ENCODE measurements at regions not wholly inside any gene's neighbourhood (a gene's known extent, or its start where the extent isn't known, plus 50 kb on each side); places are given as distances from the start of the nearest gene placed in this dataset.

GRCh38 chr9:86641970-86642369, 287.8 kb upstream of the TUT7 start:
- DNase-seq (ENCODE audit: low read depth), result no peak
- TF ChIP-seq, protein P1, sequence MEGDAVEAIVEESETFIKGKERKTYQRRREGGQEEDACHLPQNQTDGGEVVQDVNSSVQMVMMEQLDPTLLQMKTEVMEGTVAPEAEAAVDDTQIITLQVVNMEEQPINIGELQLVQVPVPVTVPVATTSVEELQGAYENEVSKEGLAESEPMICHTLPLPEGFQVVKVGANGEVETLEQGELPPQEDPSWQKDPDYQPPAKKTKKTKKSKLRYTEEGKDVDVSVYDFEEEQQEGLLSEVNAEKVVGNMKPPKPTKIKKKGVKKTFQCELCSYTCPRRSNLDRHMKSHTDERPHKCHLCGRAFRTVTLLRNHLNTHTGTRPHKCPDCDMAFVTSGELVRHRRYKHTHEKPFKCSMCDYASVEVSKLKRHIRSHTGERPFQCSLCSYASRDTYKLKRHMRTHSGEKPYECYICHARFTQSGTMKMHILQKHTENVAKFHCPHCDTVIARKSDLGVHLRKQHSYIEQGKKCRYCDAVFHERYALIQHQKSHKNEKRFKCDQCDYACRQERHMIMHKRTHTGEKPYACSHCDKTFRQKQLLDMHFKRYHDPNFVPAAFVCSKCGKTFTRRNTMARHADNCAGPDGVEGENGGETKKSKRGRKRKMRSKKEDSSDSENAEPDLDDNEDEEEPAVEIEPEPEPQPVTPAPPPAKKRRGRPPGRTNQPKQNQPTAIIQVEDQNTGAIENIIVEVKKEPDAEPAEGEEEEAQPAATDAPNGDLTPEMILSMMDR (IDR thresholded peaks at IDR 0.05; ENCODE audit: insufficient read depth, low read depth, low read length, missing control alignments), result no peak
- H3K4me3 ChIP-seq (ENCODE audit: low read depth, low read length), result no peak overlapping the region

DNA sequence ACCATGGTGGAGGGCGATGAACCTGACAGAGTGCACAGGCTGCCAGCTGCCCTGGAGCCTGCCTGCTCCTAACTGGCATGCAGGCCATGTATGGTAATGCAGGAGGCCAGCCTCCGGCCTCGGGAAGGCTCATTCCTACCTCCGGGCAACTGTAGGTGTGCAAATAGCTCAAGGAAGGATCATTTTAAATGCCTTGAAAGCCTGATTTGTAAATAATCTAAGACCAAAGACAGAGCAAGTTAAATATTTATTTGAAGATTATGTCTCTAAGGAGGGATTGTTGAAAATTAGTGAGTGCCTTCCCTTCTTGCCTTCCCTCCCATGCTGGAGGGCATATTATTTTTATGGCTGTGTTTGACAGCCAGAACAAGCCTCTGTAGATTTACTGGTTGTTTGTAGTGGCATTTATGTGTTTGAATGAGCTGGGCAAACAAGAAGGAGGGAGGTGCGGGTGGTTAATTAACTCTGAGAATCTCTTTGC, 285.7 kb upstream of the TUT7 start:
- no peak for DNase-seq (ENCODE audit: low read depth)

GRCh38 chr9:86639287-86639686, 285.1 kb upstream of the TUT7 start:
- TF ChIP-seq, protein P1 (IDR thresholded peaks at IDR 0.05; ENCODE audit: insufficient read depth, low read depth, low read length, missing control alignments), result no peak
- no peak overlapping the region for H3K4me3 ChIP-seq (ENCODE audit: low read depth, low read length)
- DNase-seq (ENCODE audit: low read depth), result no peak

More for the DNA sequence above, 285.7 kb upstream of the TUT7 start:
- H3K4me3 ChIP-seq (ENCODE audit: low read depth, low read length), result no peak overlapping the region
- TF ChIP-seq, protein P1 (IDR thresholded peaks at IDR 0.05; ENCODE audit: insufficient read depth, low read depth, low read length, missing control alignments), result no peak

DNA sequence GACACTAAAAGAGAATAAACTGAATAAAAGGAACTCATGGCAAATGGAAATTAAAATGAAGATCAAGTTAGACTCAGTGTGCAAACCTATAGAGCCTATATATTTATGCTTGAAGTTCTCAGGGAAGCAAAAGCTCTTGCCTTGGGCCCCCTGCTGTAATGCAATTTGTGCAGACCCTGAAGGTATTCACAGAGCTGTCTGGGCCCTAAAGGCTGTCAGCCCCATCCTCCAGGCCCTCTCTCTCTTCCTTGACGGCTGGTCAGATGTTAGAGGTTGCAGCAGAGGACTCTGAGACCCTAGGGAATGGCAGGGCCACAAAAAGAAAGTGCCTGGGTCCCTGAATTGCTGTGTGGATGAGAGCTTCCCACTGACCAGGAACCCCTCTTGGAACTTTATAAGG, 283.9 kb upstream of the TUT7 start:
- H3K4me3 ChIP-seq (ENCODE audit: low read depth, low read length), result no peak overlapping the region
- no peak for DNase-seq (ENCODE audit: low read depth)
- TF ChIP-seq, protein P1 (IDR thresholded peaks at IDR 0.05; ENCODE audit: insufficient read depth, low read depth, low read length, missing control alignments), result no peak

DNA sequence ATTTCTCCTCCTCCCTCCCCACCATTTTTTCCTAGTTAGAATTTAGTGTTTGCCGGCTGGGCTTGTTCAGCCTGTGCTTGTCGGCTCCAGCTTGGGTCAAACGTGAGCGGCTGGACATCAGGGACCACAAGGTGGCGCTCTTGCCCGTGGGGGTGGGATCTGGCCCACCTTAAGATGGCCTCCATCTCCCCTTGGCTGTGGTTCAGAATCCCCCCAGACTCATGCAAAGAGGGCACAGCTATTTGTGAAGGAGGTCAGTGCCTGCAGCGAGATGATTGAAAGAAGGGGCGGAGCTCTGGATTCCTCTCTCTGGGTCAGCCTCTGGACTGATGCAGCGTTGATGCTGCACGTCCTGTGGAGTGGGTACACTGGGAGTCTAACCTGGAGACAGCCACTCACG, 283.3 kb upstream of the TUT7 start:
- H3K4me3 ChIP-seq (ENCODE audit: low read depth, low read length), result no peak overlapping the region
- peak; percentile 19 for DNase-seq (ENCODE audit: low read depth)
- TF ChIP-seq, protein P1 (IDR thresholded peaks at IDR 0.05; ENCODE audit: insufficient read depth, low read depth, low read length, missing control alignments), result peak; percentile 44

- no peak overlapping the region for H3K4me3 ChIP-seq (ENCODE audit: low read depth, low read length)
- no peak for DNase-seq (ENCODE audit: low read depth)
- TF ChIP-seq, protein P1 (IDR thresholded peaks at IDR 0.05; ENCODE audit: insufficient read depth, low read depth, low read length, missing control alignments), result no peak
Observed at GRCh38 chr9:86636519-86636918, 282.3 kb upstream of the TUT7 start.

DNA sequence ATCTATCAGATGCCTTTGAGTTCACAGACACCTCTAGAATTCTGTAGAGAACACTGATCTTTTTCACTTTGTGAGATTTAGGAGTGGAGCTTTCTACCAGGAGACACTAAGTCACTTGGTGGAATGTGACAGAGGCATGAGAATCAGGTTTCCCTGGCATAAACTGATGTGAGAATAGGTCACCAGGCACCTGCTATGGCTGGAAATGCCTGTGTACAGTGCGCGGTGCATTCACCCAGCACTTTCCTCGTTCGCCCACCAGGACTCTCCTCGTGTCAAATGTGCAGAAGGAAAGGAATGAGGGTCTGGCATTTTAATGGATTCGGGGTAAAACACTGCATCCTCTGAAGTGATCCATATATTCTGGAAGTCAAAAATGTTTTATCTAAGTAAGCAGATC, 281.8 kb upstream of the TUT7 start:
- H3K4me3 ChIP-seq (ENCODE audit: low read depth, low read length), result no peak overlapping the region
- no peak for DNase-seq (ENCODE audit: low read depth)
- TF ChIP-seq, protein P1 (IDR thresholded peaks at IDR 0.05; ENCODE audit: insufficient read depth, low read depth, low read length, missing control alignments), result no peak
